ENCODE measurements at regions not wholly inside any gene's neighbourhood (a gene's known extent, or its start where the extent isn't known, plus 50 kb on each side); places are given as distances from the start of the nearest gene placed in this dataset.

- H3K27ac Mint-ChIP-seq (ENCODE audit: low read depth, unreplicated experiment) = no peak overlapping the region
- H3K4me3 Mint-ChIP-seq (ENCODE audit: unreplicated experiment) = no peak overlapping the region
- H3K36me3 Mint-ChIP-seq (ENCODE audit: insufficient read depth, unreplicated experiment) = peaks cover 4% of the 10 kb centered on the region
- intact Hi-C loops (cut with micrococcal nuclease) = no loop called here
- no peaks in the 10 kb centered on the region for H3K27me3 Mint-ChIP-seq (ENCODE audit: insufficient read depth, unreplicated experiment)
- H3K4me1 Mint-ChIP-seq (ENCODE audit: insufficient read depth, unreplicated experiment) = no peaks in the 10 kb centered on the region
- BruUV-seq (replicated peaks) = no TSS peak
- ChIA-PET CTCF (no interaction called here), POLR2A (no interaction called here)
- peaks cover 10% of the 10 kb centered on the region for H3K9me3 Mint-ChIP-seq (ENCODE audit: unreplicated experiment)
- no peak for DNase-seq (ENCODE audit: unreplicated experiment)
- TF ChIP-seq CTCF (IDR thresholded peaks at IDR 0.05; ENCODE audit: unreplicated experiment) = no peak
Observed at GRCh38 chr1:2874207-2874606, 72.7 kb upstream of the TTC34 start.

- no peak for DNase-seq (ENCODE audit: unreplicated experiment)
- CTCF ChIA-PET = no interaction called here
- POLR2A ChIA-PET = no interaction called here
- no peak overlapping the region for H3K4me3 Mint-ChIP-seq (ENCODE audit: unreplicated experiment)
- no peaks in the 10 kb centered on the region for H3K4me1 Mint-ChIP-seq (ENCODE audit: insufficient read depth, unreplicated experiment)
- H3K27me3 Mint-ChIP-seq (ENCODE audit: insufficient read depth, unreplicated experiment) = no peaks in the 10 kb centered on the region
- no peak overlapping the region for H3K27ac Mint-ChIP-seq (ENCODE audit: low read depth, unreplicated experiment)
- TF ChIP-seq CTCF (IDR thresholded peaks at IDR 0.05; ENCODE audit: unreplicated experiment) = no peak
- no TSS peak for BruUV-seq (replicated peaks)
- peaks cover 10% of the 10 kb centered on the region for H3K9me3 Mint-ChIP-seq (ENCODE audit: unreplicated experiment)
- H3K36me3 Mint-ChIP-seq (ENCODE audit: insufficient read depth, unreplicated experiment) = peaks cover 4% of the 10 kb centered on the region
- intact Hi-C loops (cut with micrococcal nuclease) = no loop called here
Observed at GRCh38 chr1:2874607-2875480, 73.4 kb upstream of the TTC34 start.

GRCh38 chr1:2875707-2876561 is 74.4 kb upstream of the TTC34 start:
- intact Hi-C loops (cut with micrococcal nuclease) = no loop called here
- ChIA-PET CTCF (no interaction called here), POLR2A (no interaction called here)
- DNase-seq (ENCODE audit: unreplicated experiment) = no peak
- Mint-ChIP-seq H3K4me1 (ENCODE audit: insufficient read depth, unreplicated experiment) (no peaks in the 10 kb centered on the region), H3K9me3 (ENCODE audit: unreplicated experiment) (peaks cover 10% of the 10 kb centered on the region), H3K4me3 (ENCODE audit: unreplicated experiment) (no peak overlapping the region), H3K27ac (ENCODE audit: low read depth, unreplicated experiment) (no peak overlapping the region), H3K36me3 (ENCODE audit: insufficient read depth, unreplicated experiment) (peaks cover 4% of the 10 kb centered on the region), H3K27me3 (ENCODE audit: insufficient read depth, unreplicated experiment) (no peaks in the 10 kb centered on the region)
- no TSS peak for BruUV-seq (replicated peaks)
- no peak for TF ChIP-seq CTCF (IDR thresholded peaks at IDR 0.05; ENCODE audit: unreplicated experiment)

GRCh38 chr1:2876846-2877245 is 75.4 kb upstream of the TTC34 start:
- BruUV-seq (replicated peaks) = no TSS peak
- intact Hi-C loops (cut with micrococcal nuclease) = no loop called here
- CTCF ChIA-PET = no interaction called here
- Mint-ChIP-seq H3K36me3 (ENCODE audit: insufficient read depth, unreplicated experiment) (peaks cover 4% of the 10 kb centered on the region), H3K27ac (ENCODE audit: low read depth, unreplicated experiment) (no peak overlapping the region), H3K27me3 (ENCODE audit: insufficient read depth, unreplicated experiment) (no peaks in the 10 kb centered on the region), H3K4me3 (ENCODE audit: unreplicated experiment) (no peak overlapping the region), H3K4me1 (ENCODE audit: insufficient read depth, unreplicated experiment) (no peaks in the 10 kb centered on the region), H3K9me3 (ENCODE audit: unreplicated experiment) (peaks cover 10% of the 10 kb centered on the region)
- no peak for DNase-seq (ENCODE audit: unreplicated experiment)
- POLR2A ChIA-PET = no interaction called here
- TF ChIP-seq CTCF (IDR thresholded peaks at IDR 0.05; ENCODE audit: unreplicated experiment) = no peak

Measured in MCF 10A (cell line).